Vagina (tissue), 2 donors: ENCODE measurements at regions not wholly inside any gene's neighbourhood (a gene's known extent, or its start where the extent isn't known, plus 50 kb on each side); places are given as distances from the start of the nearest gene placed in this dataset.

Source experiments
- POLR2A ChIP-seq, 2 donors: fragments of 450-650 bp; IDR thresholded peaks; one replicate each; pipeline ENCODE4 v1.6.1; 2017; ENCODE audit warnings: antibody characterized with exemption in 2 of 2, mild to moderate bottlenecking in 2 of 2, moderate library complexity in 2 of 2
- POLR2AphosphoS5 ChIP-seq, 2 donors: sonication (generic); formaldehyde crosslinking; IDR thresholded peaks; one replicate each; pipeline ENCODE4 v1.9.0; 2017; ENCODE audit warnings: antibody characterized with exemption in 2 of 2, mild to moderate bottlenecking in 2 of 2, low read depth in 1 of 2; ENCODE audit not compliant: insufficient read depth in 1 of 2
- TF ChIP-seq, protein P1 (sequence below), 3 experiments: fragments of 450-650 bp in 2 of 3; fragments of 200-600 bp in 1 of 3; sonication (generic) in 1 of 3; IDR thresholded peaks; one replicate each; pipeline ENCODE4 v1.5.1; 2017 to 2019; ENCODE audit warnings: antibody characterized with exemption in 3 of 3, mild to moderate bottlenecking in 2 of 3, moderate library complexity in 2 of 3

DNA sequence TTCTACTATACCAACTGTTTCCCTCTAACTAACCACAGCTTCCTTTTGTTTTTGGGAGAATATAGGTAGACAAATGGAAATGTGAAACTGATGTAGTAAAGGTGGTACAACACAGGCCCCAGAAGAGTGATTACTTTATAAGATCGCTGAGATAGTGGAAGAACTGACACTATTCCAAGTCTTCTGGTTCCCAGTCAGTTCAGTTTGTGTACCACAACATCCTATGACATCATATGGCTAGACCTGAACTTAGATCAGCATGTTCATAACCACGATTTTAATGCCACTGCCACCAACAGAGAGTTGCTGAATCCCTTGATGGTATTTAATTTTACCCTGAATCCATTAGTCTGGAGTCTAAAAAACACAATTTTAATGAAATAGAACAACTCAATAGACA lies 328.9 kb downstream of the GPD2 start:
- TF ChIP-seq, protein P1, sequence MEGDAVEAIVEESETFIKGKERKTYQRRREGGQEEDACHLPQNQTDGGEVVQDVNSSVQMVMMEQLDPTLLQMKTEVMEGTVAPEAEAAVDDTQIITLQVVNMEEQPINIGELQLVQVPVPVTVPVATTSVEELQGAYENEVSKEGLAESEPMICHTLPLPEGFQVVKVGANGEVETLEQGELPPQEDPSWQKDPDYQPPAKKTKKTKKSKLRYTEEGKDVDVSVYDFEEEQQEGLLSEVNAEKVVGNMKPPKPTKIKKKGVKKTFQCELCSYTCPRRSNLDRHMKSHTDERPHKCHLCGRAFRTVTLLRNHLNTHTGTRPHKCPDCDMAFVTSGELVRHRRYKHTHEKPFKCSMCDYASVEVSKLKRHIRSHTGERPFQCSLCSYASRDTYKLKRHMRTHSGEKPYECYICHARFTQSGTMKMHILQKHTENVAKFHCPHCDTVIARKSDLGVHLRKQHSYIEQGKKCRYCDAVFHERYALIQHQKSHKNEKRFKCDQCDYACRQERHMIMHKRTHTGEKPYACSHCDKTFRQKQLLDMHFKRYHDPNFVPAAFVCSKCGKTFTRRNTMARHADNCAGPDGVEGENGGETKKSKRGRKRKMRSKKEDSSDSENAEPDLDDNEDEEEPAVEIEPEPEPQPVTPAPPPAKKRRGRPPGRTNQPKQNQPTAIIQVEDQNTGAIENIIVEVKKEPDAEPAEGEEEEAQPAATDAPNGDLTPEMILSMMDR (IDR thresholded peaks at IDR 0.05), result no peak
- TF ChIP-seq POLR2AphosphoS5 (IDR thresholded peaks at IDR 0.05; ENCODE audit: insufficient read depth in 1 of 2, low read depth in 1 of 2) (no peak), POLR2A (IDR thresholded peaks at IDR 0.05) (no peak)
